Hepatocyte (in vitro differentiated cells): ENCODE measurements at regions not wholly inside any gene's neighbourhood (a gene's known extent, or its start where the extent isn't known, plus 50 kb on each side); places are given as distances from the start of the nearest gene placed in this dataset.
"Not testable (repeated sequence)": the region's sequence is repeated elsewhere in the genome, so short reads cannot be mapped to it uniquely, and the experiment has no call there.

Source experiments
- DNase-seq: peaks from one replicate; pipeline ENCODE4 v3.0.0-alpha.2; 2016; ENCODE audit warnings: low spot score
- H2AFZ ChIP-seq: fragments of 200-600 bp; sonication (generic); 2 replicates; pipeline ENCODE4 v1.6.0; 2016; ENCODE audit warnings: antibody characterized with exemption, mild to moderate bottlenecking
- H3K27ac ChIP-seq: fragments of 200-600 bp; sonication (generic); 2 replicates; pipeline ENCODE4 v1.5.1; 2016; ENCODE audit warnings: mild to moderate bottlenecking
- H3K27me3 ChIP-seq: fragments of 200-600 bp; sonication (generic); 2 replicates; pipeline ENCODE4 v1.6.1; 2016
- H3K36me3 ChIP-seq: fragments of 200-600 bp; sonication (generic); replicated peaks from 2 replicates; pipeline ENCODE4 v1.5.1; 2016; ENCODE audit warnings: low read depth; ENCODE audit not compliant: insufficient read depth
- H3K4me1 ChIP-seq: fragments of 200-600 bp; sonication (generic); 2 replicates; pipeline ENCODE4 v1.5.1; 2016; ENCODE audit warnings: mild to moderate bottlenecking, moderate library complexity; ENCODE audit not compliant: insufficient read depth
- H3K4me2 ChIP-seq: fragments of 200-600 bp; sonication (generic); 2 replicates; pipeline ENCODE4 v1.6.0; 2016
- H3K4me3 ChIP-seq: fragments of 200-600 bp; sonication (generic); 2 replicates; pipeline ENCODE4 v1.5.1; 2016; ENCODE audit warnings: mild to moderate bottlenecking
- H3K79me2 ChIP-seq: fragments of 200-600 bp; sonication (generic); 2 replicates; pipeline ENCODE4 v1.6.0; 2017; ENCODE audit warnings: mild to moderate bottlenecking
- H3K9me2 ChIP-seq: fragments of 200-600 bp; sonication (generic); replicated peaks from 2 replicates; pipeline ENCODE4 v1.6.0; 2017; ENCODE audit warnings: mild to moderate bottlenecking; ENCODE audit not compliant: insufficient read depth
- H3K9me3 ChIP-seq: fragments of 200-600 bp; sonication (generic); 2 replicates; pipeline ENCODE4 v1.5.1; 2016; ENCODE audit warnings: low read depth, mild to moderate bottlenecking
- H4K20me1 ChIP-seq: fragments of 200-600 bp; sonication (generic); 2 replicates; pipeline ENCODE4 v1.6.0; 2016; ENCODE audit warnings: mild to moderate bottlenecking; ENCODE audit not compliant: insufficient read depth, poor library complexity, severe bottlenecking
- EZH2 ChIP-seq: fragments of 200-600 bp; sonication (generic); IDR thresholded peaks from 2 replicates; pipeline ENCODE4 v1.6.1; 2016; ENCODE audit warnings: antibody characterized with exemption, mild to moderate bottlenecking, borderline replicate concordance
- EZH2phosphoT487 ChIP-seq: fragments of 200-600 bp; sonication (generic); IDR thresholded peaks from one replicate; pipeline ENCODE4 v1.6.1; 2018; ENCODE audit warnings: antibody characterized with exemption, mild to moderate bottlenecking, low read depth, moderate library complexity; ENCODE audit not compliant: unreplicated experiment, severe bottlenecking
- WGBS: methylation state at CpG from one replicate; pipeline ENCODE4 v1.1.6; 2016; ENCODE audit warnings: low lambda C conversion rate; ENCODE audit errors: missing lambda C conversion rate; 5-methylcytosine and 5-hydroxymethylcytosine counted together
- TF ChIP-seq, protein P1 (sequence below): fragments of 200-600 bp; sonication (generic); IDR thresholded peaks from 2 replicates; pipeline ENCODE4 v1.5.1; 2016; ENCODE audit warnings: antibody characterized with exemption, mild to moderate bottlenecking; ENCODE audit not compliant: poor library complexity

DNA sequence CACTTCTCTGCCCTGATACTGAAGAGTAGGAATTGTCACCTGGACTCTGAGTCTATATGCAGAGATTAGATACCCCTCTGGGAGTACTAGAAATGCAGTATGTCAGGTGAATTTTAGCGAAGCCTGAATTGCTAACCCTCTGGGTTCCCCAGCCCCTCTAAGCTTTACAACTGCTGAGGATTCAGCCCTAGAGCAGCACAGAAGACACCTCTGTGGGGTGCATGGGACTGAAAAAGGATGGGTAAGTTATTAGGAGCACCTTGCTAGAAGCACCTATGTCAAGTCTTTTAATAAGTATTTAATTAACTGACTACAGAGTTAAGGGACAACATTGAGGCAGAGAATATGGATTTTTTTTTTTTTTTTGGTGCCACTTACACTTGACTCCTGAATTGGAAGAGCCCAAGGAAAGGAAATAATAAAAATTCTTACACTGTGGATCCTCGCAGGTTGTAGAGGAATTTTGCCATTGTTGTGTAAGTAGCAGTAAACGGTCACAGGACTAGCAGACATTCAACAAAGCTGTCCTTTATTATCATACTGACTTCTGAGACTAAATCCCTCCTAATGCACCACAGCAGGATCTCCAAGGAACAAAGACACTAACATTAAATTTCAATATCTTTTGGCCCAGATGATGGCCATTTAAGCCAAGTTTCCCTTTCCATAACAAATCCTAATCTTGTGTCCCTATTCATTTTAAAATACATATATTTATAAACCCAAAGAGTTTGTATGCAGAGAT lies 253.2 kb downstream of the ANKRD50 start:
- H2AFZ ChIP-seq, result no peak overlapping the region
- H3K9me3 ChIP-seq, result no peaks in the 10 kb centered on the region
- DNase-seq, result no peak
- TF ChIP-seq EZH2 (no peak), EZH2phosphoT487 (no peak)
- TF ChIP-seq, protein P1, sequence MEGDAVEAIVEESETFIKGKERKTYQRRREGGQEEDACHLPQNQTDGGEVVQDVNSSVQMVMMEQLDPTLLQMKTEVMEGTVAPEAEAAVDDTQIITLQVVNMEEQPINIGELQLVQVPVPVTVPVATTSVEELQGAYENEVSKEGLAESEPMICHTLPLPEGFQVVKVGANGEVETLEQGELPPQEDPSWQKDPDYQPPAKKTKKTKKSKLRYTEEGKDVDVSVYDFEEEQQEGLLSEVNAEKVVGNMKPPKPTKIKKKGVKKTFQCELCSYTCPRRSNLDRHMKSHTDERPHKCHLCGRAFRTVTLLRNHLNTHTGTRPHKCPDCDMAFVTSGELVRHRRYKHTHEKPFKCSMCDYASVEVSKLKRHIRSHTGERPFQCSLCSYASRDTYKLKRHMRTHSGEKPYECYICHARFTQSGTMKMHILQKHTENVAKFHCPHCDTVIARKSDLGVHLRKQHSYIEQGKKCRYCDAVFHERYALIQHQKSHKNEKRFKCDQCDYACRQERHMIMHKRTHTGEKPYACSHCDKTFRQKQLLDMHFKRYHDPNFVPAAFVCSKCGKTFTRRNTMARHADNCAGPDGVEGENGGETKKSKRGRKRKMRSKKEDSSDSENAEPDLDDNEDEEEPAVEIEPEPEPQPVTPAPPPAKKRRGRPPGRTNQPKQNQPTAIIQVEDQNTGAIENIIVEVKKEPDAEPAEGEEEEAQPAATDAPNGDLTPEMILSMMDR, result no peak
- H3K4me2 ChIP-seq, result no peak overlapping the region
- no peaks in the 10 kb centered on the region for H3K27me3 ChIP-seq
- no peak overlapping the region for H3K4me3 ChIP-seq
- H3K36me3 ChIP-seq, result no peaks in the 10 kb centered on the region
- H3K79me2 ChIP-seq, result no peaks in the 10 kb centered on the region
- no peak overlapping the region for H3K27ac ChIP-seq
- no peaks in the 10 kb centered on the region for H3K9me2 ChIP-seq
- H3K4me1 ChIP-seq, result no peaks in the 10 kb centered on the region
- H4K20me1 ChIP-seq, result no peaks in the 10 kb centered on the region
- 57% methylated on average over 3 of the region's 3 CpGs for WGBS

- Histone ChIP-seq H3K9me2 (no peaks in the 10 kb centered on the region), H2AFZ (no peak overlapping the region), H3K9me3 (no peaks in the 10 kb centered on the region), H3K4me2 (no peak overlapping the region), H4K20me1 (no peaks in the 10 kb centered on the region), H3K4me1 (no peaks in the 10 kb centered on the region), H3K4me3 (no peak overlapping the region), H3K36me3 (no peaks in the 10 kb centered on the region), H3K27ac (no peak overlapping the region), H3K27me3 (no peaks in the 10 kb centered on the region), H3K79me2 (no peaks in the 10 kb centered on the region)
- WGBS, result 47% methylated on average over 5 of the region's 5 CpGs
- DNase-seq, result no peak
- TF ChIP-seq EZH2 (no peak), EZH2phosphoT487 (no peak)
- TF ChIP-seq, protein P1, result no peak
Observed at GRCh38 chr4:124459941-124460310, 252.6 kb downstream of the ANKRD50 start.

DNA sequence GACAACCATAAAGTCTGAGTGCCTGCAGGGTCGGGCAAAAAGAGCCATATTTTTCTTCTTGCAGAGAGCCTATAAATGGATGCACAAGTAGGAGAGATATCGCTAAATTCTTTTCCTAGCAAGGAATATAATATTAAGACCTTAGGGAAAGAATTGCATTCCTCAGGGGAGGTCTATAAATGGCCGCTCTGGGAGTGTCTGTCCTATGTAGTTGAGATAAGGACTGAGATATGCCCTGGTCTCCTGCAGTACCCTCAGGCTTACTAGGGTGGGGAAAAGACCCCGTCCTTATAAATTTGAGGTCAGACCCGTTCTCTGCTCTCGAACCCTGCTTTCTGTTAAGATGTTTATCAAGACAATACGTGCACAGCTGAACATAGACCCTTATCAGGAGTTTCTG lies 250.9 kb downstream of the ANKRD50 start:
- H3K27ac ChIP-seq, H3K4me3 ChIP-seq, DNase-seq, H3K27me3 ChIP-seq, H3K9me3 ChIP-seq, H3K9me2 ChIP-seq, H3K4me1 ChIP-seq, H3K36me3 ChIP-seq, H3K4me2 ChIP-seq, H2AFZ ChIP-seq, H4K20me1 ChIP-seq, H3K79me2 ChIP-seq: not testable (repeated sequence)
- 89% methylated on average over 7 of the region's 7 CpGs for WGBS

- no peak overlapping the region for H3K4me3 ChIP-seq
- no peaks in the 10 kb centered on the region for H3K79me2 ChIP-seq
- no peaks in the 10 kb centered on the region for H3K9me2 ChIP-seq
- no peaks in the 10 kb centered on the region for H3K4me1 ChIP-seq
- no peak overlapping the region for H3K27ac ChIP-seq
- no peak for DNase-seq
- H3K36me3 ChIP-seq, result no peaks in the 10 kb centered on the region
- H2AFZ ChIP-seq, result no peak overlapping the region
- H3K27me3 ChIP-seq, result no peaks in the 10 kb centered on the region
- TF ChIP-seq, protein P1, result no peak
- TF ChIP-seq EZH2phosphoT487, result no peak
- TF ChIP-seq EZH2, result no peak
- no peaks in the 10 kb centered on the region for H4K20me1 ChIP-seq
- no peaks in the 10 kb centered on the region for H3K9me3 ChIP-seq
- no peak overlapping the region for H3K4me2 ChIP-seq
- 96% methylated on average over 18 of the region's 18 CpGs for WGBS
Observed at GRCh38 chr4:124462954-124463828, 249.3 kb downstream of the ANKRD50 start.
